T-helper 17 cell (primary cell): ENCODE measurements at regions not wholly inside any gene's neighbourhood (a gene's known extent, or its start where the extent isn't known, plus 50 kb on each side); places are given as distances from the start of the nearest gene placed in this dataset.

Experiments
- ATAC-seq: fragments of 150-1000 bp; cut with Tn5 transposase; 2 replicates; pipeline ENCODE4 v1.10.0; 2021; ENCODE audit warnings: mild to moderate bottlenecking, moderate library complexity
- DNase-seq, 3 donors: peaks; one replicate each; pipeline versions ENCODE4 v3.0.0 to v3.0.0-alpha.2; 2020 to 2021
- H3K9me3 ChIP-seq: one replicate; pipeline ENCODE4 v1.7.0; 2013; ENCODE audit warnings: low read length, mild to moderate bottlenecking; ENCODE audit not compliant: control insufficient read depth, poor library complexity, severe bottlenecking
- H3K27ac Mint-ChIP-seq: one replicate; pipeline ENCODE4 v1.8.0; 2022; ENCODE audit warnings: mild to moderate bottlenecking, moderate library complexity, mixed read lengths
- H3K27me3 Mint-ChIP-seq: one replicate; pipeline ENCODE4 v1.8.0; 2022; ENCODE audit warnings: mixed read lengths
- H3K36me3 Mint-ChIP-seq: one replicate; pipeline ENCODE4 v1.8.0; 2022; ENCODE audit warnings: low read depth, mixed read lengths
- H3K4me1 Mint-ChIP-seq: one replicate; pipeline ENCODE4 v1.8.0; 2022; ENCODE audit warnings: mild to moderate bottlenecking, mixed read lengths
- H3K4me3 Mint-ChIP-seq: one replicate; pipeline ENCODE4 v1.8.0; 2022; ENCODE audit warnings: mild to moderate bottlenecking, moderate library complexity, mixed read lengths

GRCh38 chr4:19298998-19299397 lies 952.7 kb upstream of the SLIT2 start:
- Mint-ChIP-seq H3K4me3 (no peak overlapping the region), H3K27me3 (no peaks in the 10 kb centered on the region), H3K4me1 (no peaks in the 10 kb centered on the region), H3K27ac (no peak overlapping the region), H3K36me3 (no peaks in the 10 kb centered on the region)
- ATAC-seq (no peak), DNase-seq (no peak)
- H3K9me3 ChIP-seq: no peaks in the 10 kb centered on the region

DNA sequence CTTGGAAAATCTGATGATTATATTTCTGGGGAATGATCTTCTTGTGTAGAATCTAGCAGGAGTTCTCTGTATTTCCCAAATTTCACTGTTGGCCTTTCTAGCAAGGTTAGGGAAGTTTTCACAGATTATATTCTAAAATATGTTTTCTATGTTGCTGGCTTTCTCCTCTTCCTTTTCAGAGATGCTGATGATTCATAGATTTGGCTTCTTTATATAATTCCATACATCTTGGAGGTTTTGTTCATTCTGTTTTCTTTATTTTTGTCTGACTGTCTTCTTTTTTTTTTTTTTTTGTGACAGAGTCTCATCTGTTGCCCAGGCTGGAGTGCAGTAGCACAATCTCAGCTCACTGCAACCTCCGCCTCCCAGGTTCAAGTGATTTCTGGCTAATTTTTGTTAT lies 957.9 kb upstream of the SLIT2 start:
- DNase-seq (no peak), ATAC-seq (no peak)
- Mint-ChIP-seq H3K36me3 (no peaks in the 10 kb centered on the region), H3K4me1 (no peaks in the 10 kb centered on the region), H3K27me3 (no peaks in the 10 kb centered on the region), H3K4me3 (no peak overlapping the region), H3K27ac (no peak overlapping the region)
- H3K9me3 ChIP-seq: no peaks in the 10 kb centered on the region

DNA sequence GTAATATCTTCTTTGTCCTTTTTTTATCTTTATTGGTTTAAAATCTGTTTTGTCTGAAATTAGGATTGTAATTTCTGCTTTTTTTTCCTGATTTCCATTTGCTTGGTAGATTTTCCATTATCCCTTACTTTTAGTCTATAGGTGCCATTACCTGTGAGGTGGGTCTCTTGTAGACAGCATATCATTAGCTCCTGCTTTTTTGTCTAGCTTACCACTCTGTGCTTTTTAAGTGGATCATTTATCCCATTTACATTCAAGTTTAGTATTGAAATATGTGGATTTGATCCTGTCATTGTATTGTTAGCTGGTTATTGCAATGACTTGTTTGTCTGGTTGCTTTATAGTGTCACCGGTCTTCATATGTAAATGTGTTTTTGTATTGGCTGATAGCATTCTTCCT lies 958.6 kb upstream of the SLIT2 start:
- H3K27ac Mint-ChIP-seq: no peak overlapping the region

GRCh38 chr4:19286924-19287323 lies 964.8 kb upstream of the SLIT2 start:
- H3K36me3 Mint-ChIP-seq: no peaks in the 10 kb centered on the region
- no peak overlapping the region for H3K27ac Mint-ChIP-seq

More for the DNA sequence above, 958.6 kb upstream of the SLIT2 start:
- DNase-seq (no peak), ATAC-seq (no peak)
- Mint-ChIP-seq H3K4me1 (no peaks in the 10 kb centered on the region), H3K36me3 (no peaks in the 10 kb centered on the region), H3K27me3 (no peaks in the 10 kb centered on the region), H3K4me3 (no peak overlapping the region)
- no peaks in the 10 kb centered on the region for H3K9me3 ChIP-seq

DNA sequence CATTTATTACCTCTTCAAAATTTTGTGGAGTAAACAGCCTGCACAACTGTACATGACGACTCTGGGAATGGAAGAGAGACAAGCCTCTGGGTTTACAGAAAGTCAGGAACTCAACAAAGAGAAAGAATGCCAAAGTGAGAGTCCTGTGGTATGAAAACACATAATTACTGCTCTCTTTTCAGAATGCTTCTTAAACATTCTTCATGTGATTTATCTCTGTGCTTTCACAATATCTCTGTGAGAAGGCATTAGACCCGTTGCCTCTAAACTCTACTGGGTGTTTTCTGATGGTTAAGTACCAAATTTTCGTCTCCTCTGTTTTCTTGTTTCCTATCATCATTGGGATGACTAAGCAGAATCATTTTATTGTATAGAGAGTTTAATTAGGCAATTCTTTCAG lies 966.6 kb upstream of the SLIT2 start:
- ATAC-seq (no peak), DNase-seq (no peak)
- H3K4me1 Mint-ChIP-seq: no peaks in the 10 kb centered on the region
- no peaks in the 10 kb centered on the region for H3K36me3 Mint-ChIP-seq
- H3K27ac Mint-ChIP-seq: no peak overlapping the region
- H3K9me3 ChIP-seq: no peaks in the 10 kb centered on the region
- no peak overlapping the region for H3K4me3 Mint-ChIP-seq
- H3K27me3 Mint-ChIP-seq: no peaks in the 10 kb centered on the region

More at GRCh38 chr4:19286924-19287323, 964.8 kb upstream of the SLIT2 start:
- no peak for DNase-seq
- no peak for ATAC-seq
- H3K9me3 ChIP-seq: no peaks in the 10 kb centered on the region
- Mint-ChIP-seq H3K4me3 (no peak overlapping the region), H3K27me3 (no peaks in the 10 kb centered on the region), H3K4me1 (no peaks in the 10 kb centered on the region)

- Mint-ChIP-seq H3K4me3 (no peak overlapping the region), H3K27ac (no peak overlapping the region), H3K36me3 (no peaks in the 10 kb centered on the region), H3K4me1 (no peaks in the 10 kb centered on the region), H3K27me3 (no peaks in the 10 kb centered on the region)
- H3K9me3 ChIP-seq: no peaks in the 10 kb centered on the region
- DNase-seq: no peak
- no peak for ATAC-seq
Measured at GRCh38 chr4:19278665-19279064, 973.0 kb upstream of the SLIT2 start.

DNA sequence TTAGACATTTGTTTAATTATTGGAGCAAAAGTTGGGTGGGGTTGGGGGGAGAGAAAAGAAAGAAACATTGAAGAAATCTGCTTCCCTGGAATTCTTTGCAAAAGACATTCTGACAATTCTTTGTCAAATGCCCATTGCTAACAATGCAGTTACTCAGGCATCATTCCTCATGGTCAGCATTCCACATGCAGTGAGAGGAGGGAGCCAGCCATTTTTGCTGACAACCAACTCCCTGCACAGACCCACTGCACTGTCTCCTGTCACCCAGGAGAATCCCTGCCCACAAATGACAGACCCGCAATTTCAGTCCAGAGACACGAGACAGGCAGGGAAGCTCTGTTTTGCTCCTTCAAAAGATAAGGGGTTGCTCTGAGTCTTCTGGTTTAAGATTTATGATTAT lies 985.1 kb upstream of the SLIT2 start:
- DNase-seq (no peak), ATAC-seq (no peak)
- no peak overlapping the region for H3K27ac Mint-ChIP-seq
- no peaks in the 10 kb centered on the region for H3K36me3 Mint-ChIP-seq
- no peak overlapping the region for H3K4me3 Mint-ChIP-seq
- peaks cover 4% of the 10 kb centered on the region for H3K9me3 ChIP-seq
- H3K27me3 Mint-ChIP-seq: no peaks in the 10 kb centered on the region
- no peaks in the 10 kb centered on the region for H3K4me1 Mint-ChIP-seq

GRCh38 chr4:19262467-19262866 lies 989.2 kb upstream of the SLIT2 start:
- H3K4me1 Mint-ChIP-seq: no peaks in the 10 kb centered on the region
- DNase-seq: no peak
- no peaks in the 10 kb centered on the region for H3K27me3 Mint-ChIP-seq
- H3K36me3 Mint-ChIP-seq: no peaks in the 10 kb centered on the region
- no peak for ATAC-seq
- H3K4me3 Mint-ChIP-seq: no peak overlapping the region
- H3K9me3 ChIP-seq: peaks cover 7% of the 10 kb centered on the region
- no peak overlapping the region for H3K27ac Mint-ChIP-seq

- Mint-ChIP-seq H3K27me3 (no peaks in the 10 kb centered on the region), H3K36me3 (no peaks in the 10 kb centered on the region), H3K4me3 (no peak overlapping the region), H3K27ac (no peak overlapping the region), H3K4me1 (no peaks in the 10 kb centered on the region)
- ATAC-seq (no peak), DNase-seq (no peak)
- peaks cover 3% of the 10 kb centered on the region for H3K9me3 ChIP-seq
Measured at GRCh38 chr4:19260346-19260745, 991.4 kb upstream of the SLIT2 start.

GRCh38 chr4:19259920-19260319 lies 991.8 kb upstream of the SLIT2 start:
- H3K4me1 Mint-ChIP-seq: no peaks in the 10 kb centered on the region
- H3K4me3 Mint-ChIP-seq: no peak overlapping the region
- DNase-seq: no peak
- H3K9me3 ChIP-seq: peaks cover 3% of the 10 kb centered on the region
- no peaks in the 10 kb centered on the region for H3K27me3 Mint-ChIP-seq
- H3K36me3 Mint-ChIP-seq: no peaks in the 10 kb centered on the region
- H3K27ac Mint-ChIP-seq: no peak overlapping the region
- no peak for ATAC-seq

GRCh38 chr4:19256823-19257222 lies 994.9 kb upstream of the SLIT2 start:
- H3K4me3 Mint-ChIP-seq: no peak overlapping the region
- ATAC-seq (no peak), DNase-seq (no peak)
- peaks cover 3% of the 10 kb centered on the region for H3K9me3 ChIP-seq
- H3K36me3 Mint-ChIP-seq: no peaks in the 10 kb centered on the region
- H3K4me1 Mint-ChIP-seq: no peaks in the 10 kb centered on the region
- no peaks in the 10 kb centered on the region for H3K27me3 Mint-ChIP-seq
- H3K27ac Mint-ChIP-seq: no peak overlapping the region

DNA sequence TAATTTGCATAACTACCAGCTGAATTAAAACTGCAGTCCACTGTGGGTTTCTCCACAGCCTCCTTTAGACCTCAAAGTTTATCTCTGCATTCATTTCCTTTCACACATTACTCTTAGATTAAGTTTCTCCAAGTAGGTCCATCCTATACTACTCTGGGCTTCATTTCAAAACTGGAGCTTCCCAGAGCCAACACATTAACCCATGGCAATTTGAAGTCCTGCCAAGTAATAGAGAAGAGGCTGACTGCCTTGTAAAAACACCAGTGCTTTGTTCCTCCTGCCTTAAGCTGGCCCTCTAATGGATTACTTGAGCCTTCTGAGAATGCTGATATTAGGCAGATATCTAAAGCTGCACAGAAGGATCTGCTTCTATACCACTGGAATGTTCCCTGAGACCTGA lies 997.2 kb upstream of the SLIT2 start:
- DNase-seq (no peak), ATAC-seq (no peak)
- Mint-ChIP-seq H3K4me1 (no peaks in the 10 kb centered on the region), H3K27me3 (no peaks in the 10 kb centered on the region), H3K4me3 (no peak overlapping the region), H3K27ac (no peak overlapping the region), H3K36me3 (no peaks in the 10 kb centered on the region)
- no peaks in the 10 kb centered on the region for H3K9me3 ChIP-seq

- Mint-ChIP-seq H3K4me3 (no peak overlapping the region), H3K36me3 (no peaks in the 10 kb centered on the region), H3K27me3 (no peaks in the 10 kb centered on the region), H3K4me1 (no peaks in the 10 kb centered on the region), H3K27ac (no peak overlapping the region)
- DNase-seq (no peak), ATAC-seq (no peak)
- no peaks in the 10 kb centered on the region for H3K9me3 ChIP-seq
Measured at GRCh38 chr4:19248023-19248422, 1003.7 kb upstream of the SLIT2 start.

GRCh38 chr4:19241895-19242294 lies 1009.8 kb upstream of the SLIT2 start:
- Mint-ChIP-seq H3K27me3 (no peaks in the 10 kb centered on the region), H3K4me1 (no peaks in the 10 kb centered on the region), H3K4me3 (no peak overlapping the region), H3K27ac (no peak overlapping the region), H3K36me3 (no peaks in the 10 kb centered on the region)
- ATAC-seq (no peak), DNase-seq (no peak)
- no peaks in the 10 kb centered on the region for H3K9me3 ChIP-seq

DNA sequence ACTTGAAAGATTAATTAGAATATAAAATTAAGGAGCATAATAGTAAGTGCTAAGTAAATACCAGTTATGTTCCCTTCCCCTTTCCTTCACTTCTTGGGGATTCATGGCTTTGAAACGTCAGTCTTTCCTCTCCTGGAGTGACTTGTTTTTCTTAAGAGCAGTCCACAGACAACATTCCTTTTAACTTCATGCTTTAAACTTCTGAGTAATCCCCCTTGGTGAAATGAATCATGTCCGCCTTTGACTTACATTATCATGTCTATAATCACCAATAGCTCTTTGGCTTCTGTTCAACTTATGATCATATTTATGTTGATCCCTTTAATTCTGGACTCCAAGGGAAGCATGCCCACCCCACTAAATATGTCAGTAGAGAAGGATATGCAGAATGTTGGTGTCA lies 1012.1 kb upstream of the SLIT2 start:
- DNase-seq: no peak
- Mint-ChIP-seq H3K4me3 (no peak overlapping the region), H3K27me3 (no peaks in the 10 kb centered on the region), H3K36me3 (no peaks in the 10 kb centered on the region), H3K27ac (no peak overlapping the region), H3K4me1 (no peaks in the 10 kb centered on the region)
- H3K9me3 ChIP-seq: no peaks in the 10 kb centered on the region
- no peak for ATAC-seq
